ENCODE measurements at regions not wholly inside any gene's neighbourhood (a gene's known extent, or its start where the extent isn't known, plus 50 kb on each side); places are given as distances from the start of the nearest gene placed in this dataset.
"Not testable (repeated sequence)": the region's sequence is repeated elsewhere in the genome, so short reads cannot be mapped to it uniquely, and the experiment has no call there.

DNA sequence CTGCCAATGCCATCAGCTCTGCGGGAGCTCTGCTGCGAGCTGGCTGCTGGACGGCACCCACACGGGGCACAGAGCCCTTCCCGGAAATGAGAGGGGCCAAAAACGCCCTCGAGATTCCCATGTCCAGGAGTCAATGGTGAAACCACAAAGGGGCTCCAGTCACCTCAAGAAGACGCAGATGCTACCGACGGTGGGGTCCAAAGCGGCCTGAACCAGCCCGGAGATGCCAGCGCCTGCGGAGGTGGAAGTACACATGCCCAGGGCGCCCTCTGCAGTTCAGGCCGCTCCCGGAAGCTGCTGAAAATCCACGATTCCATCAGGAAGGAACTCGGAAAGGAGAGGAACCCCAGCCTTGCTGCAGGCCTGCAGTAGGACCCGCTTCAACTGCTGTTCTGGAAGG, 82.4 kb upstream of the SELENOP start:
- no peak for DNase-seq (ENCODE audit: low read depth)

DNA sequence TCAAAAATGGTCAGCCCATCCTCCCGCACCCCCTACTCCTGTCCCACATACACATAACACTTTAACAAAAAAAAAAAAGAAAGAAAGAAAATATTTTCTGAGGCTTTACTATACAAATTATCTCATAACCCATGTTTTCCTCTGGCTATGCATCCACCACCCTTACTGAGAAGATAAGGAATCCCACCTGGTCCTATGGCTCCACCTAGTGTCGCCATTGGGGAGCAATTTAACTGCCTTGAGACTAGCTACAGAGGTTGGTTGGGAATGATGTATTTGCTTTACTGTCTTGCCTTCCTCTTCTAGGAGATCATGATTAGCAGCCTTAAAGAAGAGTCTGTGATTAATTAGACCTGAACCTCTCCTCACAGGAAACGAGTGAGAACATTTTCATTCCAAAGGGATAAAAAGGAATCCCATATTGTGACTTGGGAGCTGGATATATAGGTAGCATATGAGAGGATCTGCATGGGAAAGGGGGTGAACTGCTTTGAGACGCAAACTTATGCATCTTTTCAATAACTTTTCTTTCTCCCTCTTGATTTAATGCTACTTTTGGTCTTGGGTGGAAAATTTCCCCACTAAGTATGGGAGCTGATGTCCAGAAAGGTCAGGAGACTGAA, 77.7 kb upstream of the SELENOP start:
- DNase-seq (ENCODE audit: low read depth), result peak; percentile 12

DNA sequence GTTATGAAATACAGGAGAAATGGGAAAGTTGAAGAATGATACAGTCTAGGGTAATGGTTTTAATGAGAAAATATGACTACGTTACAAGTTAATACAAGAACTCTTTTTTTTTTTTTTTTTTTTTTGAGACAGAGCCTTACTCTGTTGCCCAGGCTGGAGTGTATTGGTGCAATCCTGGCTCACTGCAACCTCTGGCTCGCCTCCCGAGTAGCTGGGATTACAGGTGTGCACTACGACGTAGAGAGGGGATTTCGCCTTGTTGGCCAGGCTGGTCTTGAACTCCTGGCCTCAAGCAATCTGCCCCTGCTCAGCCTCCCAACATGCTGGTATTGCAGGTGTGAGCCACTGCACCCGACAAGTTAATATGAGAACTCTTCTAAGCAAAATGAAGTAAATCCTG, 77.1 kb upstream of the SELENOP start:
- DNase-seq (ENCODE audit: low read depth), result no peak

DNA sequence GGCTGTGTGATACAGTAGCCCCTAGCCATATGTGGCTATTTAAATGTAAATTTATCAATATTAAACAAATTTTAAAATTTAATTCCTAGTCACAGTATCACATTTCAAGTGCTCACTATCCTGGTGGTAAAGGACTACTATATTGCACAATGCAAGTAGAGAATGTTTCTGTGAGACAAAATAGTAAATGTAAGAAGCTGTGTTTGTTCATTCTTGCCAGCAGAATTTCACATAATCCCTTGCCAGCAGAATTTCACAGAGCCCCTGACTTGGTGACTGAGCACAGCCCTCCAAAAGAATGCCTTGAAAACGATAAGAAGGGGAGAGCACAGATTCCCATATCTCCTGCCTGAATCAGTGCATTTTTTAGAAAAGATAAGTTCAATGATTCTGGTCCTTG, 75.9 kb upstream of the SELENOP start:
- DNase-seq (ENCODE audit: low read depth), result no peak

DNA sequence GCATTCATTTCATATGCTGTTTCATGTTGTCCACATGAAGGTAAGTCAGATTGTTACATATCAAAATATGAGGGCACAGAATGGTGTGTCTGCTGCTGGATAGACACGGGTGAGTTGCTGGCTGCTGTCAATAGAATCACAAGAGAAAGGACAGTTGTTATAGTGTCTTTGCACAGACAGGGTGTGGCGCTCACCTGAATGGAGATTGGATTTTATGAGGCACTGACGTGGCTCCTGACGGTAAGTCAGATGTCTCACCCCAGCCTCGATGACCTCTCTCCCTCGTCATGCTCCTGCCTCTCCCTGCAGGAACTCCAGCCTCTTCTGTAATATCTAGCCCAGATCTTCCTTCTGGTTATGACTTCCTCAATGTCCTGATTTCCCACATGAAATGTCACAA, 75.4 kb upstream of the SELENOP start:
- no peak for DNase-seq (ENCODE audit: low read depth)

DNA sequence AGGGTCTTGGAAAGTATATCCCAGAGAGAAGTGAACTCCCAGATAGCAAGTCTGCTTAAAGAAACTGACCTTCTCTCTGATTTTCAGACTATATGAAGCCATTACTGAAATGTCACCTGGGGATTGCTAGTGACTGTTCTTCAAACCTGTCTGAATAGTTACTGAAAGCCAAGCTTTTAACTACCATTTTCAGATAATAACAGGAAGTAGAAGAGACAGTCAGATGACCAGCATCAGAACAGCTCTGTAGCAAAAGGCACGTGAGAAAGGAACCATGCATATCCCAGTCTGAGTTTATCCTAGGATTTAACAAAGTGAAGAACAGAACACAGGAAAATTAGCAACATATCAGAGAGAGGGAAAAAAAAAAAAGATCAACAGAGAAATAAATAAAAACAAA, 74.9 kb upstream of the SELENOP start:
- DNase-seq (ENCODE audit: low read depth), result no peak

DNA sequence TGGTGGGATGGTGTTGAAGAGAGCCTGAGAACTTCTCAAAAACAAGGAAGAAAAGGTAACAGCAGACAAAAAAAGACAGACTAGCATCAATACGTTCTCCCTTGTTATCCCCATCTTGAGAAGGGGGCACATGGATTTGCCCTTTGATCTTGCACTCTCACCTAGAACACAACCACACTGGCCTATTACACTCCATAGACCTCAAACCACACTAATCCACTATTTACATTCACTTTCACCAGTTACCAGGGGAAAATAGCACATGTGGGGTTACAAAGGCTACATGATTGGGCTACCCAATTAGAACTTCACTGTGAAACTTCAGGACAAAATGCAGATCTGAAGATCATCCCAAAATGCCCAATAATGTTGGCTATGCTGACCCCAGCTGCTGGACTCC, 72.6 kb upstream of the SELENOP start:
- no peak for DNase-seq (ENCODE audit: low read depth)

DNA sequence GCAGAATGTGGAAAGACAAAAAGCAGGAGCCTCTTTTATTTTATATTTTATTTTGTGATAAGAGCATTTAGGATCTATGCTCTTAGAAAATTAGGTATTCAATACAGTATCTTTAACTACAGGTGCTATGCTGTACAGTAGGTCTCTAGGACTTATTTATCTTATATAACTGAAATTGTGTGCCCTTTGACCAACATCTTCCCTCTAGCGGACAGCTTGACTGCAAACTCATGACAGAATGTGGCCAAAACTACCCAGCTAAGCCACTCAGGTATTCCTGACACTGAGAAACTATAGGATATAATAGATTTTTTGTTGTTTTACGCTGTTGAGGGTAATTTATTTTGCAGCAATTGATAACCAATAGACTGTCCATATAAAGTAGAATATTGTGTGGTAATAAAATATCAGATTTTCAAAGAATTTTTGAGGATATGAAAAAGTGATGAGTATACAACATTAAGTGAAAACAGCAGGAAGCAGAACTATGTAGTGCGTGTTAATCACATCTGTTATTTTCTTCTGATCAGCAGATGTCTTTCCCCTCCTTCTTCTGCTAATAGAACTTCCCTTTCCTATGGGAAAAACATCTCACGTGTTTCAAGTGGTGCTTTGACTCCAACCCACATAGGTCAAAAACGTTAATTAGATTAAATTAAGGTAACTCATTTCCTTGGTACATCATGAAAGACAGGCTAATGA, 69.9 kb upstream of the SELENOP start:
- no peak for DNase-seq (ENCODE audit: low read depth)

DNA sequence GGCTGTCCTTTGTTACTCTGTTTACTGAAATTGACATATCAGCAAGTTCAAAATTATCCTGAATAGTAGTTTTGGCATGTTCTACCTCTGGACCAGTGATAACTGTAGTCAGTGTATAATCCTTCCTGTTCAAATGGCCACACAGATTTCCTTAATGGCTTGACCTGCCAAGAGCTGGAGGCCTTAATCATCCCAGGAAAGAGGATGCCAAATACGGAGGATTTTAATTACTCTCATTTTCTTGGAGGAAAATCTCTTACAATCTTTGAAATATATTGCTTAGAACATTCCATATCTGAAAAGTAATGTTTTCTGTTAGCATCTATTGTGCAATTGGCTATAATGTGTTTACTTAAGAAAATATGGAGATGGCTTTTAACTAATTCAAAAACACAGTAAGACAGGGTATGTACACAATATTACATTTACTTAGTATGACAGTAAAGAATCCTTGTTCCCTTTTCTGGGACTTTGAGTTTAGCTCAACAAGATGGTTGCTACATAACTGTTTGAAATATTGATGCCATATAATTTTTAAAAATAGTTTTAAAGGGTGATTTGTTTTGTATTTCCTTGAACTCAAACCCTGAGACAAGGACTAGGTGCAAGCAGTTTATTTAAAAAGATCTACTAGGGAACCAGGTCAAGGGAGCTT, 68.9 kb upstream of the SELENOP start:
- no peak for DNase-seq (ENCODE audit: low read depth)

DNA sequence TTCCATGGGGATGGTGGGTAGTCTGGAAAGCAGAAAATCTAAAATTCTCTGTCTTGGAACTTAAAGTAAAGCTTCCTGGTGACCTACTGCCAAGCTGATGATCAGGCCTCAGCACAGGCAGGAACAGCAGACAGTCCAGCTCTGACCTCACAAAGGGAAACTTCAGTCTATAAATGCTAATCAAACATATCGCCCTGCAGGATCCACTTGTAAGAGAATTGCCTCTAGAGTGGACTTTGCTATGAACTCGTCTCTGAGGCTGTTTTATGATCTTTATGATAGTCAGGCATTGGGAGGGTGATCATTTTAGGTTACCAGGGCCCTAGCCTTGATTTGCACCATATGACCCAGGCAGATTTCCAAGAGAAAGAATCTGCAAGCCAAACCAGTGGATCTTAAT, 67.6 kb upstream of the SELENOP start:
- no peak for DNase-seq (ENCODE audit: low read depth)

DNA sequence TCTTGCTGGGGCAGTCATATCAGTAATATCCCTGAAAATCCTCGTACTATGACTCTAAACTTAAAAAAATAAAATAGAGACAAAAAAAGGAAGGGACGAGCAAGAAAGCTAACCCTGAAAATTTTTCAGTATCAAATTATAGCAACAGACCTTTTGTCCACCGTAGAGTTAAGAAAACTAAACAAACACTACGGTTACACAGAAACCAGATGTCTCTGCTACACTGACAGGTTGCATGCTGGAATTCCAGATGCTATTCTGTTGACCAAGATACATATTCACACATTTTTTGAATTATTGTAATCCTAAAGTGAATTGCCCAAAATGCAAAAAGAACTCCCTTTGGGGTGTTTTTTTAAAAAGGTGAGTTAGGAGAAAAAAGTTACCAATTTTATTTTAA, 66.9 kb upstream of the SELENOP start:
- no peak for DNase-seq (ENCODE audit: low read depth)

DNA sequence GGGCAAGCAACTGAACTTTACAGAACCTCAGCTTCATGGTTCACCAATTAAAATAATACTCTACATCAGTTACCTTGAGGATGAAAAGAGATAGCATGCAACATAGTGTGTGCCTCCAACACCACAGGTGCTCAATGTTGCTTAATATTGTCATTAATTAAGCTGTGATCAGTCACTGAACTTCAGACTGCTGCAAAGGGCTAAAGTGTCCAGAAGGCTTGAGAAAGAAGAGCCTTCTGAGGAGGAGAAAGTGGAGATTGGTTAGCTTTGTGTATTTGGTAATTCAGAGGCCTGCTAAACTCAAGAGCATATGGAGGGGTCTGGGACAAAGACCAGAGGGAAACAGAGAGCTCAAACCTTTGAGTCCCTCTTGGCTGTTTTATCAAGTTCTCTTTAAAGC, 66.3 kb upstream of the SELENOP start:
- DNase-seq (ENCODE audit: low read depth), result no peak

DNA sequence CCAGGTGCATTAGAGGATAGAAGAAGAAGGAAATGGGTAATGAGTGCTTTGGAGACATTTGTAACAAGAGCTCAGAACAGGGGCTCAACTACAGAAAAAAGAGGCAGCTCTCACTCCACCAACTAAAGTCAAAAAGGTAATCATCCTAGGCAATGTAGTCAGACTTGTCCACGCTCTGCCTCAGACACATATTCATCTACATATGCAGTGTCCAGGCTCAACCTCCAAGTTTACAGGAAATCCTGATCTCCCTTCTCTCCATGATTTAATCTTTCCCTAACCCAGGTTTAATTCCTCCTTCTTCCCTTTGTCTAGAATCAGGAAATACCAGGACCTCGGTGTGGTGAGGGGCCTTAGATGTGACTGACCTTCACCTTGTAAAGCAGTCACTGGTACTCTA, 65.7 kb upstream of the SELENOP start:
- DNase-seq (ENCODE audit: low read depth), result no peak

DNA sequence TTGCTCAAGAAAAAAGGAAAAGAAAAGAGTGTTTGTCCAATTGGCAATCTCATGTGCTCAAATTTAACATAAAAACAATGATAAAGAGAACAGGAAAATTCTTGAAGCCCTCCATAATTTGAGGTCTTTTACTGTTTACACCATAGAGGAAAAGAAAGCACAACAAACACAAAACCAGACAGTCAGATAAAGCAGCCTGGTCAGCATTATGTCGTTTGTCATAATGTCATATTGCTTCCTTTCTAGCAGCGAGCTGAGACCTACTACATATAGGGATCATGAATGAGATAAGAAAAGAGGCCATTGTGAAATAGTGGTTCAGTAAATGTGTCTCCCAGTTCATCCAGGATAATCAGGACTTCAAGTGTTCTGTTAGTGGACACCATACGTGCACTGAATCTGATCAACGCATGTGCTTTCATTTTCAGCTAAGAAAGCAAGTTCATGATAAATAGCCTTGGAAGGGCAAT, 64.7 kb upstream of the SELENOP start:
- no peak for DNase-seq (ENCODE audit: low read depth)

DNA sequence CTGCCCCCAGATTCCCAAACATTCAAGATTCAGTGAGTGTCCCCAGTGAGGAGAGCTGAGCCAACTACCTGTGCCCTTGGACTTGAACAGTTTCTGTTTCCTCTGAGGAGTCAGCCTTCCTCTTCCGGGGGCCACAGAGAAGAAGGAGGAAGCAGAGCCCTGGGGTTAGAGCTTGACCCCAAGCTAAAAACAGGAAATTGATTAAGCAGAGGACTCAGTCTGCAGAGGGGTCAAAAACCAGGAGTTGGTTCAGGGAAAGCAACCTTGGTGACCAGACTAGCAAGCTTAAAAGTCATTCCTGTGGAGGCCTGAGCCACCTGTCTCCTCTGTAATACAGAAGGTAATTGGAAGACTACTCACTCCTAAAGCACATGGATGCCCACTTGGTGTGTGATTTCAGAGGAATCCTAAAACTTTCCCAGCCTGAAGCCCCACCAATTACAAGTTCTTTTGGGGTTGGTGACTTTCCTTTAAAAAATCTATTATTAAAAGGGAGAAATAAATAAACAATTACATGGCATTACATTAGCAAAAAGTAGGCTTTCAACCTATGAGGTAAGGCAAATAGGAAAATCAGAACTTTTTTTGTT, 64.2 kb upstream of the SELENOP start:
- DNase-seq (ENCODE audit: low read depth), result no peak

DNA sequence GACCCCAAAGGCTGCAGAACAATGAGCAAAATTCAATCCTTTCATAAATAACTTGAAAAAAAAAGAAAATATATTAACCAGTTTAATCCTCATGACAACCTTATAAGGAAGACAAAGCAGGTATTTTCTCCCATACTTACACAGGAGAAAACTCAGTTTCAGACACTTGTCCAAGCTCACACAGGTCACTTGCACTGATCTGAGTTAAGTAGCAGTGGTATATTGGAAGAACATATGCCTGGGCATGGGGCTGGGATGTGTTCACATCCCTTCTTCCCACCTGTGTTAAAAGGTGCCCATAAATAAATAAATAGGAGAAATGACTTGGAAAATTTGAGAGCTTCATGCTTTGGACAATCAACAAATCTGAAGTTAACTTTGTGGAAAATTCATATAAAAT, 63.5 kb upstream of the SELENOP start:
- no peak for DNase-seq (ENCODE audit: low read depth)

DNA sequence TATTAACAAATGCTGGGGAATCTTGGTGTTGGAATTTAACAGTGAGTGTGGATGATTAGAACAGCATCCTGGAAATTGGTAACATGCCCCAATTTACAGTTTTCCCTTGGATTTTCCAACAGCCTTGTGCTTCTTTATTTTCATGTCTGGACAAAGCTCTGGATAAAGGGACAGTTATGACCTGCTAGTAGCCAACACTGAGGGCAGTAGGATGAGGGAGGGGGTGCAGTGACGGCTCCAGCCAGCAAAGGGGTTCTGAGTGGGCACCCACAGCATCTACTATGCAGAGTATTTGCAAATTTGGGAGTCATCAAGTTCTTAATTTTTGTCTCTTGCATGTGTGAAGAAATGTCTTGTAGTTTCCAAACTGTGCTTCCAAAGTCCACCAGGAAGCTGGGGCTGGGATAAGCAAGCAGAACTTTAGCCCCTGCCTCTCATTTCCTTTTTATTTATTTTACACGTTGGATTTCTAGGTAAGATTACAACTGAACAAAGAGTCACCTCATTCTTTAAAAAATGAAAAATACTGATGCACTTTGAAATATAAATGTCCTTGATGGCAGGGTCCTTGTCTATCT, 63.0 kb upstream of the SELENOP start:
- DNase-seq (ENCODE audit: low read depth), result no peak

DNA sequence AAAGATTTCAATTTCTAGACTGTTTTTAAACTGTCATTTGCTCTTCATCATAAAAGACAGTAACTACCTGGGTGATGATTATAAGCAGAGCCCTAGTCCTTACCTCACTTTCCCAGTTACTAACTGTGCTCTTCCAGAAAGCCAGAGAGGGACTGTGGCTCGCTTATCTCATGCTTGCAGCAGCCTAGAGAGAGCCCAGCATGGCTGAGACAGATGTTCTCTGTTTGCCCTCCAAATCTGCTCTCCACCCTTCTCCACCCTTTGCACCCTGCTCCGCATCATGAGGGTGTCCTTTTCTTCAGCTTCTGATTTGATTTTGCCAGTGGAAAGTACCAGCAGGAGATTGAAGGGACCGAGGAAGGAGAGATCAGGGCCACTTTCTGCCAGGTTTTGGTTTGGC, 61.2 kb upstream of the SELENOP start:
- no peak for DNase-seq (ENCODE audit: low read depth)

DNA sequence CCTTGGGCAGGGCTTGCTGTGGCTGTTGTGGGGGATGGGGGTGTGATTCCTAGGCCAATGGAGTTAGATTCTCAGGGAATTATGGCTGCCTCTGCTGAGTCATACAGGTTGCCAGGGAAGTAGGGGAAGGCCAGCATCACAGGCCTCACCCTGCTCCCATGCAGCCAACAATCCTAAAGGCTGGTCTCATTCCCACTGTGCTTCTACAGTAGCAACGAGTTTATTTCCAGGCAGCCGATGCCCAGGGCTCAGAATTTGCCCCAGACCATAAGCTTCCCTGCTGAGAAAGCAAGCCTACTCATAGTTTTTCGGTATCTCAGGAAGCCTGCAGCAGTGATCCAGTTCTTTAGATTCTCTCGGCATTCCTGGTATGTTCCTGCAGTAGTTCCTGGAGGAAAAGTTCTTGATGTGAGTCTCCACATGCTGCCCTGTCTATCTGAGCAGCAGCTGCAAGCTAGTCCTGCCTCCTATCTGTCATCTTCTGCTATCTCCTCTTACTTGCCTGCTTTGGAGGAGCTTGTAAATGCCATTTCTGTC, 59.3 kb upstream of the SELENOP start:
- DNase-seq (ENCODE audit: low read depth), result no peak

DNA sequence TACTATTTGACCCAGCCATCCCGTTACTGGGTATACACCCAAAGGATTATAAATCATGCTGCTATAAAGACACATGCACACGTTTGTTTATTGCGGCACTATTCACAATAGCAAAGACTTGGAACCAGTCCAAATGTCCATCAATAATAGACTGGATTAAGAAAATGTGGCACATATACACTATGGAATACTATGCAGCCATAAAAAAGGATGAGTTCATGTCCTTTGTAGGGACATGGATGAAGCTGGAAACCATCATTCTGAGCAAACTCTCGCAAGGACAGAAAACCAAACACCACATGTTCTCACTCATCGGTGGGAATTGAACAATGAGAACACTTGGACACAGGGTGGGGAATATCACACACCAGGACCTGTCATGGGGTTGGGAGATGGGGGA, 56.7 kb upstream of the SELENOP start:
- DNase-seq (ENCODE audit: low read depth), result not testable (repeated sequence)

DNA sequence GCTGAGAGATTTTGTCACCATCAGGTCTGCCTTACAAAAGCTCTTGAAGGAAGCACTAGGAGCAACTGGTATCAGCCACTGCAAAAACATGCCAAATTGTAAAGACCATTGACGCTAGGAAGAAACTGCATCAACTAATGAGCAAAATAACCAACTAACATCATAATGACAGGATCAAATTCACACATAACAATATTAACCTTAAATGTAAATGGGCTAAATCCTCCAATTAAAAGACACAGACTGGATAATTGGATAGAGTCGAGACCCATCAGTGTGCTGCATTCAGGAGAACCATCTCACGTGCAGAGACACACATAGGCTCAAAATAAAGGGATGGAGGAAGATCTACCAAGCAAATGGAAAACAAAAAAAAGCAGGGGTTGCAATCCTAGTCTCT, 53.1 kb upstream of the SELENOP start:
- DNase-seq (ENCODE audit: low read depth), result not testable (repeated sequence)
